Activated T-cell treated with anti-CD3 and anti-CD28 coated beads for 1 hour (primary cell): ENCODE measurements at regions not wholly inside any gene's neighbourhood (a gene's known extent, or its start where the extent isn't known, plus 50 kb on each side); places are given as distances from the start of the nearest gene placed in this dataset.

Experiments
- DNase-seq: peaks from one replicate; pipeline ENCODE4 v3.0.0-alpha.2; 2020; ENCODE audit warnings: low read depth

DNA sequence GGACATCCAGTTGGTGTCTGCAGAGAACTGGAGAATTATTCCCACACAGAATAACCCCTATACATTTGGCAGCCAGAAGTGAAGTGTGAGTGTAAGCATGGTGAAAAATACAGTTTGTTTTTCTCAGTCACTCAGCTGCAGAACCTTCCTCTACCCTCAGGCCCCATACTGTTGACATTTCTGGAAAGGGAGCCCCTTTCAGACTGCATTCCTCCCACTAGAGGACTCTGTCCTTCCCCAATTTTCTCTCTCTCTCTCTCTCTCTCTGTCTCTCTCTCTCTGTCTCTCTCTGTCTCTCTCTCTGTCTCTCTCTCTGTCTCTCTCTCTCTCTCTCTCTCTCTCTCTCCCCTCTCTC lies 86.8 kb upstream of the STEAP1B start:
- DNase-seq = no peak

DNA sequence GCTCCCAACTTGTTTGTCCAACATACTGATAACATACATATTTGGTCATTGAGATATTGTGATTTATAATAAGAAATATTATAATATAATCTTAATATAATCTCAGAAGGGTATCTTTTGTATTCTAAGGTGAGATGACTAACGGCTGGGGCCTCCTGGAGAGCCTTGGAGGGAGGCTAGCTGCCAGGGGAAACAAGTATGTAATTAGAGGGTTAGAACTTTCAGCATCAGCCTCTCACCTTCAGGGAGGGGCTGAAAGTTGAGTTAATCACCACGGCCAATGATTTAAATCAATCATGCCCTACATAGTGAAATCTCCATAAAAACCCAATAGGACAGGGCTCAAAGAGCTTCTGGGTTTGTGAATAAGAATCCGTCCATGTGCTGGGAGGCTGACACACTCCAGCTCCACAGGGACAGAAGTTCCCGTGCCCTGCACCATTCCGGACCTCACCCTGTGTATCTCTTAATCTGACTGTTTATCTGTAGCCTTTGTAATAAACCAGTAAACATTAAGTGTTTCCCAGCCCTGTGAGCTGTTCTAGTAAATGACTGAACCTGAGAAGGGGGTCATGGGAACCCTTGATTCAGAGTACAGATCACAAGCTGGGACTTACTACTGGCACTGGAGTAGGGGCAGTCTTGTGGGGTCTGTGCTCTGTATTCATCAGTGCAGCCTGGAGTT lies 86.3 kb upstream of the STEAP1B start:
- DNase-seq = no peak

DNA sequence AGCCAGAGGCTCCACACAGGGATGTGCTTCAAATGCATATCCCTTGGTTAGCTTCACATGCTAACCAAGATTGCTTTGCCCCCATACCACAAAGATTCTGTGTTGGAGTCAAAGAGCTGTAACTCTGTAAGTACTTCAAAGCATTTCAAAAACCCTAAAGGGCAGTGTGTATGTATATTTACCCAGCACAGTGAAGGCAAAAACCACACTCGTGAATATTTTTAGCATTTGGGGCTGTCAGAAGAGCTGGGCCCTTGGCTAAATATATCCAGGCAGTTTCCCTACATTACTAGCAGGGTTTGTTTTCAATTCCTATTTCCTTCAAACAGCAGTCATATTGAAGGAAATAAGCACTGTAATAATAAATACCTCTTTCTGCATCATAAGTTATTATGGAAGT lies 84.2 kb upstream of the STEAP1B start:
- no peak for DNase-seq

DNA sequence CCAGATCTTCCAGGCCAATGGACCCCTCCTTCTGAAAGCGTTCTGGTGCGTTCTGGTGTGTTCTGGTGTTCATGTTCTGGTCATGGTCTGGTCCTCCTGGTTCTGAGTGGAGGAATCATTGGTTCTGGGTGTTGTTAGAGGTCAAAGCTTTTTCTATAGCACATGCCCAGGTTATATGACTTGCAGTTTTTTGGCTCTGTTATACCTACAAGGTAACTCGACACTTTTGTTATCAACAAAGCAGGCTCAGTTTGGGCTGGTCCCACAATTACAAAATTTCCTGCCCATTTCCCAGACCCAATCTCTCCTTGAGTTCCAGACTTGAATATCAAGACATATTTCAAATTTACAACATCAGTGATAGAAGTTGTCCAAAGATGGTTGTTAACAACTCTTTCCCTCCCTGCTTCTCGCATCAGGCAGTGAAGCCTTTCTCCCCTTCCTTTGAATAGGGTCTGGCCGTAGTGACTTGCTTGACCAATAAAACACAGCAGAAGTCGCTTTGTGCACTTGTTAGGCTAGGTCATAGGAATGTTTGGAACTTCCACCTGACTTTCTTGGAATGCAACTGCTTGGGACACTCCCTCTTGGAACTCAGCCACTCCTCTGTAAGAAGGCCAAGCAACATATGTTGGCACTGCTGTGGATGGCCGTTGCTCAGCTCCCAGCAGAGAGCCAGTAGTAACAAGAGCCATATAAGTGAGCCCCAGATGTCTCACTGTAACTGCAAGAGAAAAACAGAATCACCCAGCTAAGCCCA lies 83.1 kb upstream of the STEAP1B start:
- DNase-seq = no peak

DNA sequence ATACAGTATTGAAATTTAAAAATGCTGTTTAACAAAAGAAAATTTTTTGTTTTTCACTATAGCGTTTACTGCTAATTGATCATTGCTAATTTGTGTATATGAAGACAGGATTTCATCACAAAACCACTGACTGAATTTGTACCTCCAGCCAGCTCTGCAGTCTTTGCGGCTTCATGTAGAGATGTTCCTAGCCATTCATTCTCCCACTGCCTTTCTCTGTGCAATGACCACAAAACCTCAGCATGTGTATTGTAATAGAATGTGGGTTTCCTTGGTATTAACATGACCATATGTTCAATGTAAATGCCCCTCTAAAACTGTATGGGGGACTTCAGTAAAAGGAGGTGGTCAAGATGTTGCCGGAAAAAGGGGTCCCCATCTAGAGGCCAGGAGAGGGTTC lies 81.1 kb upstream of the STEAP1B start:
- DNase-seq = no peak

DNA sequence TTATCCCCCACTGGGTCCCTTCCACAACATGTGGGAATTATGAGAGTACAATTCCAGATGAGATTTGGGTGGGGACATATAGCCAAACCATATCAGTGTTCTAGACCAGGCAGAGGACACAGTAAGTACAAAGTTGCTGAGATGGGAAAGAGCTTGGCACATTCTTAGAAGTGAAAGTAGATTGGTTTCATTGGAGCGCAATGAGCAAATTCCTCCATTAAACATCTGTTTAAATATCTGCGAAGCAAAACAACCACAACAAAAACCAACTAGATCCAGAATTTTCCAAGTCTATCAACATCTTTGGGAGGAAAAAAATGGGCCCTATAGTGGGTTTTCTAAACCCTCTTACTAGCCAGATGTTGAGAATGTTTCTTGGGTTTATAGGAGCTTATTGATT lies 80.0 kb upstream of the STEAP1B start:
- no peak for DNase-seq

DNA sequence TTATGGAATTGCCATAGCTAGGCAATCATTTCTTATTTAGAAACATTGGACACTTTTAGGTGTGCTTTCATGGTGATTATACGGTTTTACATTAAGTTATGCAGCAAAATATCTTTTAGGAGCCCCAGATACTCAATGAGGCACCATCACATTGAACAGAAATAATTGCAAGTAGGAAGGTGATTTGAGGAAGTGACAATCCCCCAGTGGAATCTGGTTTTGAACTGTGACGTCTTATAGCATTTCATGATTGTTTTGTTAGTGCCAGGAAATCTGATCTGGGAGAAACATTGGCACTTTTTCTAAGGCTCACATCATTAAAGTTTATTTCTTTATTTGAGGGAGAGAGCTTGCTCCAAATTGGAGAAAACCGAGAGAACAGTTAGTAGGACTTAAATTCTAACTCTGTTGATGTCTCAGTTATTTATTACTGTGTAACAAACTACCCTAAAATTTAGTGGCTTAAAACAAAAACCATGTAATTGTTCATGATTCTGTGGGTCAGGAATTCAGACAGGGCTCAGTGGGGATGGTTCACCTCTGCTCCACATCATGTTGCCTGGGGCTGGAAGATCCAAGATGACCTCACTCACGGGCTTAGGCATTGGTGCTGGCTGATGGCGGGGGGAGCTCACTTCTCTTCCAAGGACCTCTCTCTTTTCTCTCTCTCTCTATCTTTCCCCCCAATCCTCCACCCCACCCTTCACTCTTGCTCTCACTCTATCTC lies 78.2 kb upstream of the STEAP1B start:
- no peak for DNase-seq

DNA sequence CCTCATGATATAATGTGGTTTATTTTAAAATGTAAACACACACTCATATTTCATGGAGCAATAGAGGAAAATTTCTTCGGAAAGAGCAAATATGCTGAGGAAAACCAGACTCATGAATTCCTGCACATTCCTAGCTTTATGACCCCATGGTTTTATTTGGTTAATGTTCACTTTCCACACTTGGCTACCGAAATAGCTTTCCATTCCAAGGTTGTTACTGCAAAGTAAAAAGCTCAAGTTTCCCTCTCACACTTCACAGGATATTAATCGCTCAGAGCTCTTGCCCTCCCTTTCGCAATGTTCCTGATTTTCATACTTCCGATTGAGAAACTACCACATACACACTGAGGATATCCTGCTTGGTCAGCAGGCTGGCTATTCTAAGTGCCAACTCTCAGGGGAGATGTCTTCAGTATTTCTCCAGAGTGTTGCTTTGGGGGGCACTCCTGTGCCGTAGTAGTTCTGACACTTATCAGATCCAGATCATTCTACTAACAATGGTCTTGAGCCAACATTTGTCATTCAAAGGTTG lies 77.5 kb upstream of the STEAP1B start:
- DNase-seq = no peak

DNA sequence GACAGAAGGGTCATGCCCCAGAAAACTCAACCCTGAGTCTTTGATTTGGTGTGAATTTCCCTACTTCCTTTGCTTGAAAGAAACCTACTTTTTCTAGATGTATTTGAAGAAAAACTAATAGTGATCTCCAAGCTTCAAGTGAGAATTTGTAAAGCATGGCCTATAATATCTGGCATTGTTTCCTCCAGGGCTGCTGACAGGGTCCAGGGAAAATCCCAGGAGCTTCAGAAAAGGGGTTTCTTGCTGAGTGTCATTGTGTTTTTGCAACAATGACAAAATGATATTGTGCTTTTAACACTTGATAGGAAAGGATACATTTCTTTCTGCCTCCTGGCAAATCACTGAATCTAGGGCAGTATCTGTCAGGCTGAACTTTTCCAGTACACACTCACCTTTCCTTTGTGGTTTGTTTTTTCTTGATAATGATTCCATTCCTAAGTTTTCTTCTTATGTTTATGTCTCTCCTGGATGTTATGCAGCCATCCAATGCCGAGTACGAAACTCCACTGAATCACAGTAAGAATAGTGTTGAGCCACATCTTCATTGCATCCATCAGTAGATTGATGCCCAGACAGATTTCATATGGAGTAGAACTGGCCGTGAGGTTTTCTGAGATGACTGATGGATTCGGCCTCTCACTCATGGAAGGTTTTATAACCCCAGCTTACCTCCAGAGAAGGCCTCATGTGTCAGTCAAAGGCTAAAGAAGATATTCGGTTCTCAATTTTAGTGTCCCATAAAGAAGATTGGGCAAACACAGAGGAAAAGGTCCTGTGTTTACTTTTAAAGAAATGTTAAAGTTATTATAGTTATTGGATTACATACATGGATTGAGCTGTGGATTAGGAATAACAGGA lies 76.9 kb upstream of the STEAP1B start:
- DNase-seq = no peak

DNA sequence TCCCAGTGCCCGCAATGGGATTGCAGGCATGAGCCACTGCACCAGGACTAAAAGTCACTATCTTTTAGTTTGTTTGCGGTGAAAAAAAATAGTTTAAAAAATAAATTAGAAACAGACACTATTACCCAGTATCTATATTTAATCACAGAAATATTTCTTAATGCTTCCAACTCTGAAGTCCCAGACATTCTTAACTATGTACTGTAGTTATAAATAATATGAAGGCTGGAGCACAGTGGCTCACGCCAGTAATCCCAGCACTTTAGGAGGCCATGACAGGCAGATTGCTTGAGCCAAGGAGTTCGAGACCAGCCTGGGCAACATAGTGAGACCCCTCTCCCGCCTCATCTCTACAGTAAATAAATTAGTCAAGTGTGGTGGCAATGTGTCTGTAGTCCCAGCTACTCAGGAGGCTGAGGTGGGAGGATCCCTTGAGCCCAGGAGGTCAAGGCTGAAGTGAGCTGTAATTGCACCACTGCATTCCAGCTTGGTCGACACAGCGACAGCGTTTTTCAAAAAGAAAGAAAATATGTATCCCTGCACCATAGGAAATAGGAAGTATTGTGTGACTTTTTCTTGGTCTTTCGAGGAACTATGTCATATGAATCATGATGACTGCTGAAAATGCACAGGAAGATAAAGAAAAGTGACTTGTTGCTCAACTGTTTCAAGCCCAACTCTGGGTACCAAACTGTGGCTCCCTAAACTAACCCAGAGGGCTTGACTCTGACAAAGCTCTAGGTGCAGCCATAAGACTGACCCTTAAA lies 74.9 kb upstream of the STEAP1B start:
- no peak for DNase-seq

DNA sequence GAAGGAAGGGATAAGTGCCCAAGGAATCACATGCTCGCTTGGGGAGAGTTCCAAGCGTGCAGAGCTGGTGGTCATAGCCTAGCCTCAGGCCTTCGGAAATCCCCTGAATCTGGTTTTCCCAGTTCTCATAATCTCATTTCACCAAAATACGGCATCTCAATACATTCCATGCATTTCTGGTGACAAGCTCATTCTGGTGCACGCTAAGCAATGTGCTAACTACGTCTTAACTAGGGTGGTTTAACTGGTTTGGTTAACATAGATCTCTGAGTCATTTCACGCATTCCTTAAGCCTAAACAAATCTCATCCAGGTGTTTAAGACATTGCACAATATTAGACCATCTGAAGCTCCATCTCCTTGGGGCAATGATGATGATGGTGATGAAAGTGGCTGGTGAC lies 72.9 kb upstream of the STEAP1B start:
- DNase-seq = no peak

DNA sequence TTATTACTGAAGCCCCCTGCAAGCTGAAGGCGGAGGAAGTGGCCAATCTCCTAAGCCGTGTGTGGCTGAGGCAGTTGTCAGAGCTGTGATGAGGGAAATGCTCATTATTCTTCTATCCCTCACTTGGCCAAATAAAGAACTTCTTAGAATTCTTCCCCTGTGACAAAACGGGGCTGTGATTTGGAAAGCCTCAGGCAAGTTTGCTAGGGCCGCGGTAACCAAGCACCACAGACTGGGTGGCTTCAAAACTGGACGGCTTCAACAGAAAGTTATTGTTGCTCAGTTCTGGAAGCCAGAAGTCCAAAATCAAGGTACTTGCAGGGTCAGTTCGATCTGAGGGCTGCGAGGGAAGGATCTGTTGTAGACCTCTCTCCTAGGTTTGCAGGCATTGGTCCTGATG lies 72.3 kb upstream of the STEAP1B start:
- DNase-seq = no peak

DNA sequence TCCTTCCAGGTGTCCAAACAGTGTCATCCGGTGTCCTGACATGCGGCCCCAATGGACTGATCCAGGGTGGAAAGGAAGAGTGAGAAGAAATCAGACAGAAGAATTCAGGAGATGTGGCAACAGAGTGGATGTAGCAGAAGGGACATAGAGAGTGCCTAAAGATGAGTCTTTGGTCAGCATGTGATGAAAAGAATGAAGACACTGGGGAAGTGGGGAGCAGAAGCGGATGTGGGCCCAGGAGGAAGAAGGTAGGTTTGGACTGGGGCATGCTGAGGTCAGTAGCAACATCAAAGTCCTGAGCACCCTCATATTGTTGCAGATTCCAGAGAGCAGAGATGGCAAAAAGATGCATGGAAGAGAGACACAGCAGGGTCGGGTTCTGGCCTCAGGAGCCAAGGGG lies 71.8 kb upstream of the STEAP1B start:
- DNase-seq = no peak

DNA sequence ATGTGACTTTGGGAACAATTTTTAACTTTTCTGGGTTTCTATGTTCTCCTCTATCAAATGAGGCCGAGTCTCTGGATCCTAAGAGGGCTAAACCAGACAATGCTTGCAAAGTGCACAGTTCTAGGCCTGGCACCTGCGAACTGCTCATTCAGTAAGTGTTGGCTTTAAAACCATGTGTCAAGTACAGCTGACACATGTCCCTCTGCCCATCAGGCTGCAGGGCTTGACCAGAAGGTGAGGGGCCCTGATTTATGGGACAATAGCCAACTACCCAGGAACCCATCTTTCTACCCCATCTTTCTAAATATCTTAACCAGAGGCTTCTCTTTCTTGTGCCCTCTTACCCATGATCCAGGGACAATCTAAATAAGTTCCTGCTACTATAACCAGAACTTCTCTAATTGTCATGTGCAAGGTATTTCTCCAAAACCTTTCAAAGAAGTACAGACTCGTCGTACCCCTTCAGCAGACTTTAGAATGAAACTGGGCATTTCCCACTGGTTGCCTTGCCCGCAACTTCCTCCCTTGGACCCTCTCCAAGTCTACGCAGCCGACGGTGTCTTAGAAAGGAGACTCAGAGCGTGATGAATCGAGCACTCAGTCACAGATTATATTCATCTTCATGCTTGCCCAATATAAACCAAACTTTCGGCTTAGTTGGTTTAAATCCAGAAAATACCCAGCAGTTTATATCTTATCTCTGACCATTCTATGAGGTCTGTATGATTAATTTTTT lies 69.8 kb upstream of the STEAP1B start:
- no peak for DNase-seq

DNA sequence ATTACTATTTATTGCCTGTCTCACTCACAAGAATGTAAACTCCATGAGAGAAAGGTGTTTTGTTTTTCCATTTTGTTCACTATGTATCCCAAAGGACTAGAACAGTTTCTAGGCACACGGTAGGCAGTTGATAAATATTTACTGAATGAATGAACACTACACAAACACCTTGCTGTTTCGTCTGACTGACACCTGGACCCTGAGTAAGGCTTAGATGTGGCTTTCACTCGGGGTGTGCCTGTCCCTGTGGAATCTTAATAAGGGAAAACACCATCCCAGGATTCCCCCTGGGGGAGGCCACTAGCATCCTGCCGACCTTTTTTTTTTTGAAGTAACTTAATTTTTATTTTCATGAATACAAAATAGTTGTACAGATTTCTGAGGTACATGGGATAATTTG lies 66.6 kb upstream of the STEAP1B start:
- DNase-seq = no peak

DNA sequence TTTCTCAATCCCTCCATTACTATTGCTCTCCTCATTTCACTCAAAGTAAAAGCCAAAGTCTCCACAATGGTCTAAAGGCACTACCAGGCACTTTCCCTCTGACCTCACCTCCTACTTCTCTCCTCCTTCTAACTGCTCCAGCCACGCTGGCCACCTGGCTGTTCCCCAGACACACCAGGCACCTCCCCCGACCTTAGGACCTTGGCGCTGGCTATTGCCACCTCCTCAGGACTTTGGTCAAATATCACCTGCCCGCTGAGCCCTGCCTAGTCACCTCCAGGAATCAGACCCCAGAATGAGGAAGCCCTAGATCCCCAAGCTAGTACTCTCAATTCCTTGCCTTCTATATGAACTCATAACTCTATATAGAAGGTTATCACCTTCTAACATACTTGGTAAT lies 66.2 kb upstream of the STEAP1B start:
- no peak for DNase-seq

DNA sequence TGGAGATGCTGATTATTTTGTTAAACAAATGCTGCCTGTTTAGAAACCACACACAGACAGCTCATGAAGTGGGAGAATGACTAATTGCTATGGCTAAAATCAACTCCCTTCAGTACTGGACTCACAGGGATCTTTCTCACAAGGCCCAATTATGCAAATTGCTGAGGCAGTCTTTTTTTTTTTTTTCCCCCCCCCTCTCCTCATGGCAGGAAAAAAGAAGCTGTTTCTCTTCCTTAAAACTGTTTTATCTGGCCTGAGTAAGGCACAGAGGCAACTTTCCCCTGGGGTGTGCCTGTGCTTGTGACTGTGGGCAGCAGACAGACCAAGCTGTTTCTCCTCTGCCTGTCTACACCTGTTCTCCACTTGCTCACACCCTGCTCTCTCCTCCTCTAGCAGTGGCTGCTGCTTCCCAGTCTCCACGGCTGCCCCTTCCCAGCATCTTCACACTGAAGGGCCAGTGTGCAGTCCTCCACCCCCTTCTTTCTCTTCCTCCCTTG lies 65.4 kb upstream of the STEAP1B start:
- no peak for DNase-seq

DNA sequence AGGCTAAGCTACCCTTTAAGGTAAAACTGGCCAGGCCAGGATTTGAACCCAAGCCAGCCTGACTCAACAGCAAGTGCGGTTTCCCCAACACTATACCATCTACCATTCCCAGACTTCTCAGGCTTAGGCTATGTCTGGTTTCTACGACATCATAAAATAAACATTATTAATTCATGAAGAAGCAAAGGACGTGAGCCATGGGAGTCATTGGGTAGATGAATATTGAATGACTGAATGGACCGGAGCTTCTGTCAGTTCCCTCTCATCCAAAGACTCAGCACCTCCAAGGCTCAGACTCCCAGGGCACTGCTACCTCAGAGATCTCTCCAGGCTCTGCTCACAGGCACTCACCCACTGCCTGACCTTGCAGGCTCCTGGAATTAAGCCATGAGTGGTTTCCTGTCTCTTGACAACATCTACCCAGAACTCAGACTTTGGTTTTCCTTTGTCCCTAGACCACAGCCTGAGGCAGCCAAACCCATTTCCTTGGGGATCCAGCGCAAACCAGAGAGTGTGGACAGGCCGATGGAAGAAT lies 64.6 kb upstream of the STEAP1B start:
- DNase-seq = no peak

DNA sequence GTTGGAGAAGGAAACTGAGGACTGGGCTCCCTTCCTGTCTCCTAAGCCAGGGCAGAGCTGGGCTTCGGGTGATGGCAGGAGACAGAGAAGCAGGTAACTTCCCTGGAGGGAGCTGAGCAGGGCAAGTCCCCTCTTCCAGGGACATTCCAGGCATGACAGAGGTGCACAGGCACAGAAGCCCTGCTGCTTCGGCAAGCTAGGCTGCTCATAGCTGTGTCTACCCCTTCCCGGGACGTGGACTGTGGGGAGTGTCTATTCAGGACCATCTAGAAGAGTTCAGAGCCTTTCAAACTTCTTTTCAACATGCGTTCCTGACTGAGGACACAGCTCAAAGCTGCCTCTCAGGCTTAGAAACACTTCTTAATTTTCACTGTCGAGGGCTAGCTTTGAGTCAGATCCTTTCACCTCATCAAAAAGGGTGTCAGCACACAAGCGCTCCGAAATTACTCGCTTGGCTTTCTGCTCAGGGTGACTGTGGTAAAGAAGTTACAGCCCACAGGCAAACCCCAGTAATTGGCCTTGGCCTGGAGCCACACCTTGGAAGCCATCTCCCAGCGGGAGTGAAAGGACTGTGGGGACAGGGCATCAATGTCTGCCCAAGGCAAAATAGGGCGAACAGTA lies 63.7 kb upstream of the STEAP1B start:
- DNase-seq = no peak

DNA sequence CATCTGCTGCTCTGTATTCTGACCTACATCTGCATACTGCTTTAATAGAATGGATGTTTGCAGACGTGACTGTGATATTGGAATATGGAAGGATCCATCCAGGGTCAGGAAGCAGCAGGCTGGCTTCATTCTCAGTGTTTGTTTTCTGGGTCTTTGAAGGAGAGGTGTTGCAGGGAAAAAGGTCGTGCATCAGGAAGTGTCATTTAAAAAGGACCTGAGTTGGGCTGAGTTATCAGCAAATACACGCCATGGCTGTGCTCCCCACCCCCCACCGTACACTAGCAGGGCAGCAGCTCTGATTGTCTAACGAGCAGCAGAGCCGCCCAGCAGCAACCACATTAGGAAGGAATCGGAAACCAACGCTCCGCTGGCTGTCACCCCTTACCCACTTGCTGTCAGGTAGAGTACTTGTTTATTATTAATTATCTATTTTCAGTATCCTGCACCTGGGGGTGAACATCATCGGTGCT lies 63.1 kb upstream of the STEAP1B start:
- no peak for DNase-seq
